Osteoblast (primary cell): ENCODE measurements at regions not wholly inside any gene's neighbourhood (a gene's known extent, or its start where the extent isn't known, plus 50 kb on each side); places are given as distances from the start of the nearest gene placed in this dataset.

Experiments used
- DNase-seq: peaks from one replicate; pipeline ENCODE4 v3.0.0; 2011; ENCODE audit warnings: low spot score, mixed read lengths; ENCODE audit not compliant: insufficient read length; ENCODE audit errors: missing footprints
- H2AFZ ChIP-seq: 2 replicates; pipeline ENCODE4 v1.6.0; 2011; ENCODE audit warnings: mild to moderate bottlenecking, low read length
- H3K27ac ChIP-seq: 2 replicates; pipeline ENCODE4 v1.5.1; 2011; ENCODE audit warnings: mild to moderate bottlenecking, low read depth, low read length, moderate library complexity
- H3K27me3 ChIP-seq: 2 replicates; pipeline ENCODE4 v1.6.0; 2012; ENCODE audit warnings: mild to moderate bottlenecking, control low read depth, inconsistent platforms, low read length, moderate library complexity; ENCODE audit not compliant: insufficient read depth
- H3K36me3 ChIP-seq: 2 replicates; pipeline ENCODE4 v1.5.1; 2011; ENCODE audit warnings: mild to moderate bottlenecking, low read length, control low read depth, moderate library complexity; ENCODE audit not compliant: insufficient read depth
- H3K4me1 ChIP-seq: 2 replicates; pipeline ENCODE4 v1.5.1; 2011; ENCODE audit warnings: mild to moderate bottlenecking, low read length, control low read depth, moderate library complexity; ENCODE audit not compliant: insufficient read depth
- H3K4me2 ChIP-seq: 2 replicates; pipeline ENCODE4 v1.6.0; 2011; ENCODE audit warnings: mild to moderate bottlenecking, low read length; ENCODE audit not compliant: insufficient read depth
- H3K4me3 ChIP-seq: fragments of 200-600 bp; sonication (generic); 3 replicates; pipeline ENCODE4 v1.5.1; 2012; ENCODE audit warnings: mild to moderate bottlenecking, low read length, inconsistent platforms; ENCODE audit not compliant: insufficient read depth
- H3K79me2 ChIP-seq: 2 replicates; pipeline ENCODE4 v1.6.0; 2012; ENCODE audit warnings: mild to moderate bottlenecking, low read length, control low read depth, inconsistent platforms; ENCODE audit not compliant: insufficient read depth
- H3K9me3 ChIP-seq: 2 replicates; pipeline ENCODE4 v1.5.1; 2011; ENCODE audit warnings: low read depth, low read length, control low read depth
- H4K20me1 ChIP-seq: 2 replicates; pipeline ENCODE4 v1.6.0; 2012; ENCODE audit warnings: mild to moderate bottlenecking, low read length, control low read depth; ENCODE audit not compliant: insufficient read depth
- TF ChIP-seq, protein P1 (sequence below): IDR thresholded peaks from 2 replicates; pipeline ENCODE4 v1.5.1; 2011; ENCODE audit warnings: mild to moderate bottlenecking, low read depth, low read length, moderate library complexity; ENCODE audit errors: extremely low read depth

DNA sequence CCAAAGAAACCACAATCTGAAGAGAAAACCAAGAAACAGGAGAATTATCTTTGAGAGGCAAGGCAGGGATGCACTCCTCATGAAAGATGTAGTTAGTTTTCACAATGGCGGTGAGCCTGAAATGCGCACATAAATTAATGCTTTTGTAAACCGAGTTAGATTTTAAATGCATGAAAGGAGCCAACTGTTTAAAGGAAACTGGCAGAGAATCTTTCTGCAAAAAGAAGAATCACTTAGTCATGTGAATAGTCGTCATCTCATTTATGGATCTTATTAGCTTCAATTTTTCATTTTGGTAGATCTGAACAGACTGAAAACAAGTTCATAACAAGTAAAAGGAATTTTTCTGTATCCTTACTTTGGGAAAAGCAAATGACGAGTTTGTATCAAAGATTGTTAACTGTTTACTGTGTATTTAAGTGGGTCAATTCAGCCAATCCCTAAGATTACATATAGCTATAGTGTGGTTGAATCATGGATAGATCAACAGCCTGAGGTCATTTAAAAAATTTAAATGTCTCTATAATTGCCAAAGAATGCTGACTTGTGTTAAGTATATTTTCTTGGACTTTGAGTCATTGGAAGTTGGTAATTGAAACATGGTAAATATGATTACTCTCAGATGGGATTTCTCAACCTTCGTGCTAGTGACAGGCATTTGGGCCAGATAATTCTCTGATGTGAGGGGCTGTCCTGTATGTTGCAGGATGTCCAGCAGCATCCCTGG lies 226.6 kb upstream of the KAZN start:
- H3K79me2 ChIP-seq, result no peaks in the 10 kb centered on the region
- no peak overlapping the region for H3K4me3 ChIP-seq
- H2AFZ ChIP-seq, result no peak overlapping the region
- peaks cover 9% of the 10 kb centered on the region for H3K4me1 ChIP-seq
- H3K4me2 ChIP-seq, result peak overlapping the region; percentile 23
- H3K36me3 ChIP-seq, result no peaks in the 10 kb centered on the region
- no peaks in the 10 kb centered on the region for H4K20me1 ChIP-seq
- TF ChIP-seq, protein P1, sequence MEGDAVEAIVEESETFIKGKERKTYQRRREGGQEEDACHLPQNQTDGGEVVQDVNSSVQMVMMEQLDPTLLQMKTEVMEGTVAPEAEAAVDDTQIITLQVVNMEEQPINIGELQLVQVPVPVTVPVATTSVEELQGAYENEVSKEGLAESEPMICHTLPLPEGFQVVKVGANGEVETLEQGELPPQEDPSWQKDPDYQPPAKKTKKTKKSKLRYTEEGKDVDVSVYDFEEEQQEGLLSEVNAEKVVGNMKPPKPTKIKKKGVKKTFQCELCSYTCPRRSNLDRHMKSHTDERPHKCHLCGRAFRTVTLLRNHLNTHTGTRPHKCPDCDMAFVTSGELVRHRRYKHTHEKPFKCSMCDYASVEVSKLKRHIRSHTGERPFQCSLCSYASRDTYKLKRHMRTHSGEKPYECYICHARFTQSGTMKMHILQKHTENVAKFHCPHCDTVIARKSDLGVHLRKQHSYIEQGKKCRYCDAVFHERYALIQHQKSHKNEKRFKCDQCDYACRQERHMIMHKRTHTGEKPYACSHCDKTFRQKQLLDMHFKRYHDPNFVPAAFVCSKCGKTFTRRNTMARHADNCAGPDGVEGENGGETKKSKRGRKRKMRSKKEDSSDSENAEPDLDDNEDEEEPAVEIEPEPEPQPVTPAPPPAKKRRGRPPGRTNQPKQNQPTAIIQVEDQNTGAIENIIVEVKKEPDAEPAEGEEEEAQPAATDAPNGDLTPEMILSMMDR, result no peak
- H3K9me3 ChIP-seq, result no peaks in the 10 kb centered on the region
- H3K27ac ChIP-seq, result peak overlapping the region; percentile 27
- peak; percentile 81 for DNase-seq
- H3K27me3 ChIP-seq, result no peaks in the 10 kb centered on the region

DNA sequence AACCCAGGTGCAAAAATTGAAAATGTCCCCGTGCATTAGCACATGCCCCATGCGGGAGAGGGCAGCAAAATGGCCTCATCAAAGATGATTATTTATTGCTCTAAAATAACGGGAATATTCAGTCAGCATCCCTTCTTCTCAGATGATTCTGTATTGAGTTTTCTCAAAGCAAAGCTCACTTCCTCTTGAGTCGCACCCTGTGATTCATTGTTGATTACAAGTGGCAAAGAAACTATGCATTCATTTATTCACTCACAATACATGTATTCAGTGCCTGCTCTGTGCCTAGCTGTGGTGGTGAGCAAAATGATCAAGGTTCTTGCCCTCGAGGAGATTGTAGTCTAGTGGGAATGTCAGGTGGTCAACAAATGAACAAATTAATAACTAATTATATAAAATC lies 226.0 kb upstream of the KAZN start:
- H3K27ac ChIP-seq, result peak overlapping the region; percentile 27
- H3K9me3 ChIP-seq, result no peaks in the 10 kb centered on the region
- H4K20me1 ChIP-seq, result no peaks in the 10 kb centered on the region
- DNase-seq, result no peak
- H3K4me1 ChIP-seq, result peaks cover 9% of the 10 kb centered on the region
- H3K36me3 ChIP-seq, result no peaks in the 10 kb centered on the region
- no peaks in the 10 kb centered on the region for H3K79me2 ChIP-seq
- H3K4me3 ChIP-seq, result no peak overlapping the region
- H3K4me2 ChIP-seq, result no peak overlapping the region
- H2AFZ ChIP-seq, result no peak overlapping the region
- TF ChIP-seq, protein P1, result no peak
- H3K27me3 ChIP-seq, result no peaks in the 10 kb centered on the region

DNA sequence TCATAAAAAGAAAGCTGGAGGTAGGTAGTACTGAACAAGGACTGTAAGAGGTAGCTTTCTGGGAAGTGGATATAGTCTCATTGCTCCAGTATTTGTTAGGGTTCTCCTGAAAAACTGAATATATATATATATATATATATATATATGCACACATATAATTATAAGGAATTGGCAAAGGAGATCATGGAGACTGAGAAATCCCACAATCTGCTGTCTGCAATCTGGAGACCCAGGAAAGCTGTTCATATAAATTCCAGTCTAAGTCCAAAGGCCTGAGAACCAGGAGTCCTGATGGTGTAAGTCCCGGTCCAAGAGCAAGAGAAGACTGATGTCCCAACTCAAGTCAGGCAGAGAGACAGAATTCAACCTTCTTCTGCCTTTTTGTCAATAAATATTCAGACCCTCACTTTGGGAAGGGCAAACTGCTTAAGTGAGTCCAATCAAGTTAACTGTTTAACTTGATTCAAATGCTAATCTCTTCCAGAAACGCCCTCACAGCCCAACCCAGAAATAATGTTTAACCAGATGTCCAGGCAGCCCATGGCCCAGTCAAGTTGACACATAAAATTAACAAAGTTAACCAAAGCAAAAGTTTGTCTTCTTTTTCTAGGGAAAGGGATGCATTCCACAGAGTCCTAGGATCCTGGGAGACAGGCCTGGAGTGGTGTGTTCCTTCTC lies 225.3 kb upstream of the KAZN start:
- no peaks in the 10 kb centered on the region for H3K79me2 ChIP-seq
- H3K4me1 ChIP-seq, result peaks cover 9% of the 10 kb centered on the region
- no peak overlapping the region for H3K4me2 ChIP-seq
- H2AFZ ChIP-seq, result no peak overlapping the region
- DNase-seq, result no peak
- TF ChIP-seq, protein P1, result no peak
- H3K4me3 ChIP-seq, result no peak overlapping the region
- no peaks in the 10 kb centered on the region for H3K27me3 ChIP-seq
- no peak overlapping the region for H3K27ac ChIP-seq
- H4K20me1 ChIP-seq, result no peaks in the 10 kb centered on the region
- H3K9me3 ChIP-seq, result no peaks in the 10 kb centered on the region
- H3K36me3 ChIP-seq, result no peaks in the 10 kb centered on the region

DNA sequence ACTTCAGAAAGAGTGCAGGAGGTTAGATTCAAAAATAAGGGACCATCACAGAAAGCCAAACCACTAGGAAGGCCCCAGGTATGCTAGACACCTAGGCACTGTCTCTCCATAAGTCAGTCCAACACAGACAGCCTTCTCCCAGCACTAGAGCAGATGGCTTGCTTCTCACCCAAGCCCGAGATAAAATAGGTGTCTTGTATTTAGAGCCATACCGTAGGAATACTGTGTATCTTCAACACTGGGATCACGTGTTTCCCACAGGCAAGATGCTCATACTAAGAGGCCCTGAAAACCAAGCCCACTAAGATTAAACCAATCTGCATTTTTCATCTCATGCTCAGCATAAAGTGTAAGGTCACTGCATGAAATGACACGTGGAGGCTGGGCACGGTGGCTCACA lies 223.3 kb upstream of the KAZN start:
- no peak for DNase-seq
- no peak overlapping the region for H3K27ac ChIP-seq
- TF ChIP-seq, protein P1, result no peak

More for the DNA sequence above, 223.3 kb upstream of the KAZN start:
- H3K4me1 ChIP-seq, result peaks cover 9% of the 10 kb centered on the region
- no peaks in the 10 kb centered on the region for H4K20me1 ChIP-seq
- H2AFZ ChIP-seq, result no peak overlapping the region
- H3K4me2 ChIP-seq, result no peak overlapping the region
- no peaks in the 10 kb centered on the region for H3K79me2 ChIP-seq
- H3K27me3 ChIP-seq, result no peaks in the 10 kb centered on the region
- H3K9me3 ChIP-seq, result no peaks in the 10 kb centered on the region
- H3K36me3 ChIP-seq, result no peaks in the 10 kb centered on the region
- no peak overlapping the region for H3K4me3 ChIP-seq
